H1 (cell line): ENCODE measurements at regions not wholly inside any gene's neighbourhood (a gene's known extent, or its start where the extent isn't known, plus 50 kb on each side); places are given as distances from the start of the nearest gene placed in this dataset.

ENCODE experiments used
- CTCF ChIA-PET: fragments of 300-600 bp; sonication (Branson Sonifier 250); formaldehyde crosslinking; loops from one replicate; lab custom pipeline; 2021; ENCODE audit not compliant: partially characterized antibody; lab: Charles Lee
- POLR2A ChIA-PET: fragments of 300-600 bp; sonication (Branson Sonifier 250); formaldehyde crosslinking; loops from one replicate; lab custom pipeline; 2021; ENCODE audit warnings: inconsistent platforms; ENCODE audit not compliant: partially characterized antibody; lab: Charles Lee
- DNase-seq, 2 experiments: peaks; one replicate each; pipeline versions ENCODE4 v3.0.0 to v3.0.0-alpha.2; 2010 to 2022; ENCODE audit warnings: low spot score in 2 of 2, low read depth in 1 of 2, mixed read lengths in 1 of 2
- FAIRE-seq: peaks from 2 replicates; lab custom pipeline; 2011; peaks lifted over from hg19 to GRCh38; lab: Jason Lieb, UNC
- H2AFZ ChIP-seq: 2 replicates; pipeline ENCODE4 v1.8.1; 2012; ENCODE audit warnings: low read length, inconsistent platforms
- H2AK5ac ChIP-seq: 2 replicates; pipeline ENCODE4 v1.6.1; 2013; ENCODE audit warnings: low read depth, low read length
- H2BK120ac ChIP-seq: replicated peaks from 2 replicates; pipeline ENCODE3; 2013; ENCODE audit warnings: low read depth, low read length, inconsistent platforms
- H2BK12ac ChIP-seq: 2 replicates; pipeline ENCODE4 v1.6.1; 2013; ENCODE audit warnings: low read depth, low read length
- H2BK15ac ChIP-seq: 2 replicates; pipeline ENCODE4 v1.6.1; 2013; ENCODE audit warnings: low read length
- H2BK20ac ChIP-seq: 2 replicates; pipeline ENCODE4 v1.6.1; 2013; ENCODE audit warnings: low read length
- H2BK5ac ChIP-seq: 2 replicates; pipeline ENCODE4 v1.6.1; 2013; ENCODE audit warnings: low read depth, low read length
- H3K14ac ChIP-seq: 2 replicates; pipeline ENCODE4 v1.6.1; 2013; ENCODE audit warnings: inconsistent platforms; ENCODE audit not compliant: insufficient read length
- H3K18ac ChIP-seq: 2 replicates; pipeline ENCODE4 v1.6.1; 2013; ENCODE audit warnings: low read length; ENCODE audit errors: extremely low read depth
- H3K23ac ChIP-seq: 2 replicates; pipeline ENCODE4 v1.6.1; 2013; ENCODE audit warnings: inconsistent platforms; ENCODE audit not compliant: insufficient read length
- H3K23me2 ChIP-seq: 2 replicates; pipeline ENCODE4 v1.6.1; 2013; ENCODE audit warnings: low read depth, low read length
- H3K27ac ChIP-seq: 2 replicates; pipeline ENCODE4 v1.6.1; 2011; ENCODE audit warnings: low read depth, low read length, inconsistent platforms
- H3K27me3 ChIP-seq, 4 experiments: replicated peaks in 1 of 4; 1 replicate in 1 of 4; 2 replicates in 3 of 4; pipeline versions ENCODE4 v1.6.1 to v1.8.1; 2011 to 2013; ENCODE audit warnings: low read length in 3 of 4, mild to moderate bottlenecking in 3 of 4, inconsistent platforms in 2 of 4, mixed read lengths in 2 of 4, moderate library complexity in 1 of 4; ENCODE audit not compliant: control insufficient read depth in 3 of 4, insufficient read depth in 3 of 4; ENCODE audit errors: extremely low read depth in 1 of 4
- H3K36me3 ChIP-seq, 4 experiments: 2 replicates each; pipeline versions ENCODE4 v1.6.1 to v1.8.1; 2011 to 2013; ENCODE audit warnings: mild to moderate bottlenecking in 4 of 4, low read length in 3 of 4, moderate library complexity in 2 of 4, control low read depth in 1 of 4, inconsistent platforms in 1 of 4; ENCODE audit not compliant: insufficient read depth in 4 of 4, control insufficient read depth in 2 of 4
- H3K4ac ChIP-seq: replicated peaks from 2 replicates; pipeline ENCODE3; 2013; ENCODE audit warnings: low read length, low read depth, mixed read lengths, inconsistent platforms; ENCODE audit not compliant: insufficient read length
- H3K4me1 ChIP-seq, 4 experiments: replicated peaks in 1 of 4; 1 replicate in 1 of 4; 2 replicates in 3 of 4; pipeline versions ENCODE4 v1.6.1 to v1.8.1; 2011 to 2013; ENCODE audit warnings: low read length in 3 of 4, inconsistent platforms in 2 of 4, mixed read lengths in 1 of 4; ENCODE audit not compliant: insufficient read depth in 4 of 4, control insufficient read depth in 3 of 4
- H3K4me2 ChIP-seq, 2 experiments: 2 replicates each; pipeline versions ENCODE4 v1.6.1 to v1.8.1; 2011 to 2013; ENCODE audit warnings: low read depth in 2 of 2, low read length in 2 of 2, control low read depth in 1 of 2, inconsistent platforms in 1 of 2, mild to moderate bottlenecking in 1 of 2; ENCODE audit not compliant: insufficient read depth in 1 of 2
- H3K4me3 ChIP-seq, 4 experiments: fragments of 200-600, 300-600 bp in 1 of 4; sonication (generic), shearing (Covaris generic), sonication (Bioruptor Twin) in 1 of 4; 2 replicates each; pipeline versions ENCODE4 v1.5.1 to v1.8.1; 2011 to 2016; ENCODE audit warnings: low read length in 4 of 4, low read depth in 3 of 4, control low read depth in 2 of 4, inconsistent platforms in 2 of 4, mild to moderate bottlenecking in 2 of 4, mixed read lengths in 1 of 4, moderate library complexity in 1 of 4; ENCODE audit not compliant: insufficient read depth in 2 of 4; ENCODE audit errors: extremely low read depth in 1 of 4
- H3K56ac ChIP-seq: replicated peaks from 2 replicates; pipeline ENCODE3; 2013; ENCODE audit warnings: low read depth, mild to moderate bottlenecking, mixed read lengths, low read length, inconsistent platforms; ENCODE audit not compliant: insufficient read length
- H3K79me1 ChIP-seq: 2 replicates; pipeline ENCODE4 v1.6.1; 2013; ENCODE audit warnings: low read depth, low read length, control low read depth
- H3K79me2 ChIP-seq, 2 experiments: 2 replicates each; pipeline versions ENCODE4 v1.6.1 to v1.8.1; 2012 to 2013; ENCODE audit warnings: low read length in 2 of 2, mild to moderate bottlenecking in 2 of 2, inconsistent platforms in 1 of 2; ENCODE audit not compliant: insufficient read depth in 2 of 2, control insufficient read depth in 1 of 2
- H3K9ac ChIP-seq, 4 experiments: replicated peaks in 1 of 4; 1 replicate in 1 of 4; 2 replicates in 3 of 4; pipeline versions ENCODE4 v1.6.1 to v1.8.1; 2011 to 2013; ENCODE audit warnings: low read depth in 3 of 4, low read length in 3 of 4, control low read depth in 2 of 4, mild to moderate bottlenecking in 2 of 4, moderate library complexity in 2 of 4, inconsistent platforms in 1 of 4; ENCODE audit errors: extremely low read depth in 1 of 4
- H3K9me3 ChIP-seq, 2 experiments: 2 replicates each; pipeline versions ENCODE4 v1.6.1 to v1.8.1; 2012 to 2013; ENCODE audit warnings: mild to moderate bottlenecking in 2 of 2, moderate library complexity in 2 of 2, control low read depth in 1 of 2, inconsistent platforms in 1 of 2, low read depth in 1 of 2, low read length in 1 of 2, mixed read lengths in 1 of 2; ENCODE audit not compliant: insufficient read depth in 2 of 2
- H4K20me1 ChIP-seq, 2 experiments: replicated peaks in 1 of 2; 2 replicates each; pipeline versions ENCODE3 to v1.8.1; 2011 to 2013; ENCODE audit warnings: inconsistent platforms in 2 of 2, low read length in 2 of 2, mild to moderate bottlenecking in 1 of 2; ENCODE audit not compliant: insufficient read depth in 2 of 2, control insufficient read depth in 1 of 2
- H4K5ac ChIP-seq: 2 replicates; pipeline ENCODE4 v1.6.1; 2013; ENCODE audit warnings: low read length, low read depth, mixed read lengths, inconsistent platforms; ENCODE audit not compliant: insufficient read length
- H4K8ac ChIP-seq: 2 replicates; pipeline ENCODE4 v1.8.0; 2013; ENCODE audit warnings: mild to moderate bottlenecking, moderate library complexity, low read length, inconsistent platforms; ENCODE audit not compliant: insufficient read depth; ENCODE audit errors: extremely low read depth
- H4K91ac ChIP-seq: replicated peaks from 2 replicates; pipeline ENCODE3; 2013; ENCODE audit warnings: low read length, mixed read lengths, inconsistent platforms; ENCODE audit not compliant: insufficient read length
- CTBP2 ChIP-seq: IDR thresholded peaks from 2 replicates; pipeline ENCODE4 v1.7.0; 2011; ENCODE audit warnings: borderline replicate concordance, mild to moderate bottlenecking, moderate library complexity, mixed read lengths, low read length; ENCODE audit not compliant: insufficient read depth, insufficient read length
- EP300 ChIP-seq, 2 experiments: IDR thresholded peaks; 1 replicate in 1 of 2; 2 replicates in 1 of 2; pipeline ENCODE4 v1.6.1; 2011 to 2012; ENCODE audit warnings: low read depth in 2 of 2, low read length in 2 of 2, mild to moderate bottlenecking in 2 of 2, borderline replicate concordance in 1 of 2, inconsistent platforms in 1 of 2, moderate library complexity in 1 of 2
- GABPA ChIP-seq: IDR thresholded peaks from 2 replicates; pipeline ENCODE4 v1.6.1; 2011; ENCODE audit warnings: mild to moderate bottlenecking, low read length, moderate library complexity, borderline replicate concordance; ENCODE audit not compliant: insufficient read depth
- HDAC6 ChIP-seq: IDR thresholded peaks from one replicate; pipeline ENCODE4 v1.7.1; 2012; ENCODE audit warnings: low read depth, mild to moderate bottlenecking, inconsistent platforms, low read length, moderate library complexity
- JUND ChIP-seq: IDR thresholded peaks from 2 replicates; pipeline ENCODE4 v1.6.1; 2011; ENCODE audit warnings: mild to moderate bottlenecking, improper control_type of control experiment, low read length
- POLR2A ChIP-seq, 2 experiments: IDR thresholded peaks; 1 replicate in 1 of 2; 2 replicates in 1 of 2; pipeline ENCODE4 v1.6.1; 2011; ENCODE audit warnings: low read depth in 2 of 2, low read length in 2 of 2, mild to moderate bottlenecking in 2 of 2; ENCODE audit errors: control extremely low read depth in 1 of 2
- SP1 ChIP-seq: IDR thresholded peaks from 2 replicates; pipeline ENCODE4 v1.6.1; 2011; ENCODE audit warnings: low read depth, low read length
- SUZ12 ChIP-seq: fragments of 200-600 bp; sonication (generic); IDR thresholded peaks from 2 replicates; pipeline ENCODE4 v1.6.1; 2012; ENCODE audit warnings: mild to moderate bottlenecking, inconsistent platforms, low read length, moderate library complexity, mixed read lengths
- TAF7 ChIP-seq: optimal IDR thresholded peaks from 2 replicates; pipeline ENCODE3; 2011; ENCODE audit warnings: low read depth, mild to moderate bottlenecking, inconsistent platforms, low read length, moderate library complexity, borderline replicate concordance
- WGBS, 2 experiments: shearing (Covaris generic) in 1 of 2; methylation state at CpG; one replicate each; pipeline versions ENCODE4 v1.1.6 to v1.1.7; 2013 to 2015; ENCODE audit warnings: low lambda C conversion rate in 2 of 2, mixed read lengths in 2 of 2, inconsistent platforms in 1 of 2, low coverage in 1 of 2, missing lambda C conversion rate in 1 of 2; ENCODE audit not compliant: insufficient replicate concordance in 2 of 2, insufficient coverage in 1 of 2, insufficient read length in 1 of 2; ENCODE audit errors: extremely low coverage in 1 of 2, missing lambda C conversion rate in 1 of 2; 5-methylcytosine and 5-hydroxymethylcytosine counted together
- TF ChIP-seq, protein P1 (sequence below): IDR thresholded peaks from 2 replicates; pipeline ENCODE4 v1.6.1; 2012; ENCODE audit warnings: low read length, inconsistent platforms

DNA sequence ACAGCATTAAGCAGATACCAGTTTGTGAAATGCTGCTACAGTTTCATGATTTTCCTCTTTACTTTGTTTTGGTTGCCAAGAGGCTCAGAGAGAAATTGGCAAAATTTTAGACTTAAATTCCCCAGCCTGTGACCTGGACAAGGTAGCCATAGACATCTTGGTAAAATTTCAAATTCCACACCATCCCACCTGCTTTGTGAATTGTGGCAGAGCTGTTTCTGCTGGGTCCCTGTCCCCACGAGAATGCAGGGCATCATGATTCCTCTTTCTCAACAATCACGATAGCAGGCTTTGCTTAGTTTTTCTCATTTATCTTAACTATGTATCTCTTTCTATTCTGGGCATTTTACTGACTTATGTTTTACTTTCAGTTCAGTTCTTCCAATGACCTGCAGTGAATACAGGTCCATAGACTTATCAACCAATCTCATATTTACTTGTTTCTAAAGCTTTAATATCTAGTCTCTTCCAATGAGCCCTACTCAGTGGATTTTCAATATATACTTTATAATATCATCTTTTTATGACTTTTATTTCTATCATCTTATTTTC is 351.6 kb downstream of the SOCS6 start:
- Histone ChIP-seq H3K4me2 (no peak overlapping the region), H2BK20ac (no peak overlapping the region), H3K14ac (no peak overlapping the region), H3K27ac (no peak overlapping the region), H2BK15ac (no peak overlapping the region), H3K4ac (no peak overlapping the region), H3K23ac (no peak overlapping the region), H3K23me2 (no peaks in the 10 kb centered on the region), H3K4me1 (no peaks in the 10 kb centered on the region), H3K79me1 (no peaks in the 10 kb centered on the region), H4K8ac (no peak overlapping the region), H3K9me3 (peaks cover 54 to 62% of the 10 kb centered on the region in 2 experiments), H3K9ac (no peak overlapping the region), H3K36me3 (no peaks in the 10 kb centered on the region; a peak in 1 of 8 replicates), H2BK120ac (no peak overlapping the region), H2BK5ac (no peak overlapping the region), H2AK5ac (no peak overlapping the region), H4K5ac (no peak overlapping the region), H3K18ac (no peak overlapping the region), H3K56ac (no peak overlapping the region), H2BK12ac (no peak overlapping the region), H3K27me3 (no peaks in the 10 kb centered on the region), H3K4me3 (no peak overlapping the region), H4K91ac (no peak overlapping the region), H2AFZ (no peak overlapping the region), H3K79me2 (no peaks in the 10 kb centered on the region), H4K20me1 (no peaks in the 10 kb centered on the region)
- DNase-seq = no peak
- WGBS, 2 experiments = 79% methylated on average over 2 of the region's 2 CpGs; no CpG with 5 or more reads in 1 of the 2 experiments
- TF ChIP-seq HDAC6 (no peak), JUND (no peak), POLR2A (IDR thresholded peaks at IDR 0.05; ENCODE audit: control extremely low read depth in 1 of 2, low read depth in 2 of 2, low read length in 2 of 2) (no peak), GABPA (no peak), EP300 (IDR thresholded peaks at IDR 0.05; ENCODE audit: borderline replicate concordance in 1 of 2, low read depth in 2 of 2, low read length in 2 of 2) (no peak), SUZ12 (no peak), CTBP2 (no peak), SP1 (no peak), TAF7 (no peak)
- TF ChIP-seq, protein P1, sequence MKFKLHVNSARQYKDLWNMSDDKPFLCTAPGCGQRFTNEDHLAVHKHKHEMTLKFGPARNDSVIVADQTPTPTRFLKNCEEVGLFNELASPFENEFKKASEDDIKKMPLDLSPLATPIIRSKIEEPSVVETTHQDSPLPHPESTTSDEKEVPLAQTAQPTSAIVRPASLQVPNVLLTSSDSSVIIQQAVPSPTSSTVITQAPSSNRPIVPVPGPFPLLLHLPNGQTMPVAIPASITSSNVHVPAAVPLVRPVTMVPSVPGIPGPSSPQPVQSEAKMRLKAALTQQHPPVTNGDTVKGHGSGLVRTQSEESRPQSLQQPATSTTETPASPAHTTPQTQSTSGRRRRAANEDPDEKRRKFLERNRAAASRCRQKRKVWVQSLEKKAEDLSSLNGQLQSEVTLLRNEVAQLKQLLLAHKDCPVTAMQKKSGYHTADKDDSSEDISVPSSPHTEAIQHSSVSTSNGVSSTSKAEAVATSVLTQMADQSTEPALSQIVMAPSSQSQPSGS = no peak
- CTCF ChIA-PET = interaction anchor here (0.6 kb wide), 1 partner anchor 180 kb away, joined by 3 read pairs; no protein-coding TSS in a partner anchor
- FAIRE-seq = no peak
- POLR2A ChIA-PET = no interaction called here
